ENCODE measurements at regions not wholly inside any gene's neighbourhood (a gene's known extent, or its start where the extent isn't known, plus 50 kb on each side); places are given as distances from the start of the nearest gene placed in this dataset.

DNA sequence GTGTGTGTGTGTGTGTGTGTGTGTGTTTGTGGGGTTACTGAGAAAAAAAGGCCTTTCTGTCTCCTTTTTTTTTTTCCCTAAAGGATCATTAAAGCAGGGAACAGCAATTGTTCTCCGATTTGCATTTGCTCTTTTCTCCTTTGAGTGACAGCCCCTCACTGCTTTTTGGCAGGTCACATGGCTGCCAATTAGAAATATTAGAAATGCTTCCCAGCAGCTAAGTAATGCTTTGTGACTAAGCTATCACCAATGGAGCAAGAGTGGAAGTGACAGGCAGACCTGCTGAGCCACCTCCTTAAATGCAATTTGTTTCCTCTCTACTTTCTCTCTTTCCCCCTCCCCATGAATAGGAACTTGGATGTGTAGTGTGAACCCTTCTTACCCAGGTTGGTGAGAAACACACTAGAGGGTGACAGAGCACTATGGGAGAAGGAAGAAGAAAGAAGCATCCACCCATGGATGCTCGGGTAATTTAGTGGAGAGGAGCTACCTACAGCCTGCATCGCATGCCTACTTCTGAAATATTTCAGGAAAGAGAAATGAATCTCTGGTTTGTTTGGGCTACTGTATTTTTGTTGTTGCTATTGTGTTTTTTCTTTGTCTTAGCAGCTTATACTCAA, 165.2 kb upstream of the PDZRN3 start:
- H3K4me1 Mint-ChIP-seq = no peaks in the 10 kb centered on the region
- H3K27me3 Mint-ChIP-seq = no peaks in the 10 kb centered on the region
- WGBS (ENCODE audit: insufficient coverage) = no CpG with 5 or more reads among the region's 3 CpGs
- Histone ChIP-seq H3K27me3 (replicated peaks in 1 of 2; ENCODE audit: control insufficient read depth in 2 of 2, extremely low read depth in 1 of 2, insufficient read depth in 2 of 2, low read length in 1 of 2) (no peaks in the 10 kb centered on the region), H3K36me3 (ENCODE audit: control insufficient read depth in 2 of 2, extremely low read depth in 1 of 2, insufficient read depth in 1 of 2, low read length in 1 of 2) (no peaks in the 10 kb centered on the region), H3K4me1 (ENCODE audit: control insufficient read depth in 1 of 2, extremely low read depth in 1 of 2, insufficient read depth in 2 of 2, low read length in 2 of 2) (no peaks in the 10 kb centered on the region), H3K27ac (ENCODE audit: low read length) (no peak overlapping the region), H3K9me3 (no peaks in the 10 kb centered on the region), H3K4me3 (ENCODE audit: control insufficient read depth in 1 of 2, extremely low read depth in 1 of 2, low read length in 1 of 2) (no peak overlapping the region)
- no peak overlapping the region for H3K4me3 Mint-ChIP-seq
- H3K27ac Mint-ChIP-seq = no peak overlapping the region
- no peak for ATAC-seq (replicated peaks in 1 of 4)
- POLR2A ChIA-PET = no interaction called here
- CTCF ChIA-PET = interaction anchor here in 1 of 2 donors (0.7 kb wide), 1 partner anchor 61 kb away, joined by 3 read pairs; no protein-coding TSS in a partner anchor
- no peak for DNase-seq
- peaks cover 2 to 7% (median 7%) of the 10 kb centered on the region in 3 donors for H3K9me3 Mint-ChIP-seq
- H3K36me3 Mint-ChIP-seq = no peaks in the 10 kb centered on the region

DNA sequence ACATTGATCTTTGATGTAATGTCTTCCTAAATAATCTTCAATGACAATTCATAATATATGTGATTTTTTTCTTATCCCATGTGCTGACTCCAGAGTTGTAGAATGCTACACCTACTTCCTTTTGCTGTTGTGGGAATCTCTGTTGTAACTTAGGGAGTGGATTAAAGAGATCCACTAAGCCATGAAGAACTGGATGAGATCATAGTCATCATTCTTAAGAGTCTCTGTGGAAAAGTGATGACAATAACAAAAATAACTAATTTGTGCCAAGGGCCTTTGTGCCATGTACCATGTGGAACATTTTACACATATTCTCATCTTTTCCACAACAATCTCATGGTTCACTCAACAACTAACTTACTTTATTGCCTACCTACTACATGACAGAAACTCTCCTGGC, 162.9 kb upstream of the PDZRN3 start:
- POLR2A ChIA-PET = no interaction called here
- peaks cover 6 to 11% (median 7%) of the 10 kb centered on the region in 3 donors for H3K9me3 Mint-ChIP-seq
- no peaks in the 10 kb centered on the region for H3K36me3 Mint-ChIP-seq
- Histone ChIP-seq H3K4me3 (ENCODE audit: control insufficient read depth in 1 of 2, extremely low read depth in 1 of 2, low read length in 1 of 2) (no peak overlapping the region), H3K27ac (ENCODE audit: low read length) (no peak overlapping the region), H3K4me1 (ENCODE audit: control insufficient read depth in 1 of 2, extremely low read depth in 1 of 2, insufficient read depth in 2 of 2, low read length in 2 of 2) (no peaks in the 10 kb centered on the region), H3K36me3 (ENCODE audit: control insufficient read depth in 2 of 2, extremely low read depth in 1 of 2, insufficient read depth in 1 of 2, low read length in 1 of 2) (no peaks in the 10 kb centered on the region), H3K9me3 (no peaks in the 10 kb centered on the region), H3K27me3 (replicated peaks in 1 of 2; ENCODE audit: control insufficient read depth in 2 of 2, extremely low read depth in 1 of 2, insufficient read depth in 2 of 2, low read length in 1 of 2) (no peaks in the 10 kb centered on the region)
- no peak overlapping the region for H3K4me3 Mint-ChIP-seq
- DNase-seq (no peak), ATAC-seq (replicated peaks in 1 of 4) (no peak)
- H3K27ac Mint-ChIP-seq = no peak overlapping the region
- no peaks in the 10 kb centered on the region for H3K4me1 Mint-ChIP-seq
- H3K27me3 Mint-ChIP-seq = no peaks in the 10 kb centered on the region
- CTCF ChIA-PET = no interaction called here

- Histone ChIP-seq H3K4me1 (ENCODE audit: control insufficient read depth in 1 of 2, extremely low read depth in 1 of 2, insufficient read depth in 2 of 2, low read length in 2 of 2) (no peaks in the 10 kb centered on the region), H3K9me3 (no peaks in the 10 kb centered on the region), H3K27ac (ENCODE audit: low read length) (no peak overlapping the region), H3K36me3 (ENCODE audit: control insufficient read depth in 2 of 2, extremely low read depth in 1 of 2, insufficient read depth in 1 of 2, low read length in 1 of 2) (no peaks in the 10 kb centered on the region), H3K4me3 (ENCODE audit: control insufficient read depth in 1 of 2, extremely low read depth in 1 of 2, low read length in 1 of 2) (no peak overlapping the region), H3K27me3 (replicated peaks in 1 of 2; ENCODE audit: control insufficient read depth in 2 of 2, extremely low read depth in 1 of 2, insufficient read depth in 2 of 2, low read length in 1 of 2) (no peaks in the 10 kb centered on the region)
- CTCF ChIA-PET = no interaction called here
- DNase-seq = no peak
- ATAC-seq (replicated peaks in 1 of 4) = no peak
- no peaks in the 10 kb centered on the region for H3K27me3 Mint-ChIP-seq
- H3K4me1 Mint-ChIP-seq = no peaks in the 10 kb centered on the region
- no peaks in the 10 kb centered on the region for H3K36me3 Mint-ChIP-seq
- H3K9me3 Mint-ChIP-seq = peaks cover 6 to 14% (median 6%) of the 10 kb centered on the region in 3 donors
- H3K27ac Mint-ChIP-seq = no peak overlapping the region
- no CpG with 5 or more reads among the region's 1 CpG for WGBS (ENCODE audit: insufficient coverage)
- POLR2A ChIA-PET = no interaction called here
- H3K4me3 Mint-ChIP-seq = no peak overlapping the region
Observed at GRCh38 chr3:73786998-73787397, 162.3 kb upstream of the PDZRN3 start.

- no peak for DNase-seq
- no peak for ATAC-seq (replicated peaks in 1 of 4)
- H3K27ac Mint-ChIP-seq = no peak overlapping the region
- CTCF ChIA-PET = no interaction called here
- no CpG with 5 or more reads among the region's 1 CpG for WGBS (ENCODE audit: insufficient coverage)
- H3K27me3 Mint-ChIP-seq = no peaks in the 10 kb centered on the region
- H3K36me3 ChIP-seq (ENCODE audit: control insufficient read depth in 2 of 2, extremely low read depth in 1 of 2, insufficient read depth in 1 of 2, low read length in 1 of 2) = no peaks in the 10 kb centered on the region
- no peaks in the 10 kb centered on the region for H3K36me3 Mint-ChIP-seq
- POLR2A ChIA-PET = no interaction called here
- H3K4me3 ChIP-seq (ENCODE audit: control insufficient read depth in 1 of 2, extremely low read depth in 1 of 2, low read length in 1 of 2) = no peak overlapping the region
- H3K4me3 Mint-ChIP-seq = no peak overlapping the region
- H3K27me3 ChIP-seq (replicated peaks in 1 of 2; ENCODE audit: control insufficient read depth in 2 of 2, extremely low read depth in 1 of 2, insufficient read depth in 2 of 2, low read length in 1 of 2) = no peaks in the 10 kb centered on the region
- H3K9me3 ChIP-seq = no peaks in the 10 kb centered on the region
- no peak overlapping the region for H3K27ac ChIP-seq (ENCODE audit: low read length)
- peaks cover 6 to 14% (median 6%) of the 10 kb centered on the region in 3 donors for H3K9me3 Mint-ChIP-seq
- no peaks in the 10 kb centered on the region for H3K4me1 ChIP-seq (ENCODE audit: control insufficient read depth in 1 of 2, extremely low read depth in 1 of 2, insufficient read depth in 2 of 2, low read length in 2 of 2)
- H3K4me1 Mint-ChIP-seq = no peaks in the 10 kb centered on the region
Observed at GRCh38 chr3:73786321-73786807, 161.6 kb upstream of the PDZRN3 start.

DNA sequence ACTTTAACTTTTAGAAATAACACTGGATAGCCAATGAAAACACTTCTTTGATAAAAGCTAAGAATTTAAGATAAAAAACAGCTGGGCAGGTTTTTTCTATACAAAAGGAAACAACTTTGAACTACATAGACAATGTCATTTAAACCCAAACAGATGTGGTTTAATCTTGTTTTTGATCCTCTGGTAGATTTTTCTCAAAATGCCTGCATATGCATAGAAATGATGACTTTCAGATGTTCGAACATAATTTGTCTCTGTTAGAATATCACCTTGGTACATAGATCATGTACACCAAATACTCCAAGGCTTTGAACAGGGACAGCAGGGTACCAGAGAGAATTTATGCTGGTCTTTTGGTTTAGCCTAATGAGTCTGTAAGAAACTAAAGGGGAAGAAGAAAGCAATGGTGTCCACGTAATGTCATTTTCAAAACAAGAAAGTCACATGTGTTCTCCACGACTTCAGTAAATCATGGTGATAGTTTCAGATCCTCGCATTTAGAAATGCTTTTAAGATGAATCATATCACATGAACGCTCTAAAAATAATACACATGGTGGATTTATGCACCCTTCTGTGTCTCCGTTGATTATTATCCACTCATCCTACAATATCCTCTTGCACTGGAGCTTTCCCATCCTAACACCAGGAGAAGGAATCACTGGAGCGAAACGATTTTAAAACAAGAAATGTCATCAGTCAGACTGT, 160.1 kb upstream of the PDZRN3 start:
- POLR2A ChIA-PET = no interaction called here
- no peaks in the 10 kb centered on the region for H3K4me1 ChIP-seq (ENCODE audit: control insufficient read depth in 1 of 2, extremely low read depth in 1 of 2, insufficient read depth in 2 of 2, low read length in 2 of 2)

DNA sequence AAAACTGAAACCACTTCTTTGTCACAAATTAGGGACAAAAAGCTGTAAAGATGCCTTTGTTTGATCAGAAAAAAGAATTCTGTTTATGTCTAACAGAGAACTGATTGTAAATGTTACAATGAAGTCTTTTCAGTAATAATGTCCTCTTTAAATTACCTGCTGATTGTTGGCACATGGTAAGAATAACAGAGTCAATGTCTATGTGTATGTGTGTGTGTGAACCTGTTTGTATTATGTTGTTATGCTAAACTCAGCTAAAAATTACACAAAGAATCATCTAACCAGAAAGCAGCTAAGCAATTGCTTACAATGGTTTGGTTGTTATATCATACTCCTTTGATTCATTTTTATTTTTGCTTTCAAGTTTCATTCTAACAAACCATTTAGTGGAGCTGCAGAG, 159.1 kb upstream of the PDZRN3 start:
- Histone ChIP-seq H3K9me3 (no peaks in the 10 kb centered on the region), H3K27ac (ENCODE audit: low read length) (no peak overlapping the region), H3K27me3 (replicated peaks in 1 of 2; ENCODE audit: control insufficient read depth in 2 of 2, extremely low read depth in 1 of 2, insufficient read depth in 2 of 2, low read length in 1 of 2) (no peaks in the 10 kb centered on the region), H3K4me3 (ENCODE audit: control insufficient read depth in 1 of 2, extremely low read depth in 1 of 2, low read length in 1 of 2) (no peak overlapping the region), H3K4me1 (ENCODE audit: control insufficient read depth in 1 of 2, extremely low read depth in 1 of 2, insufficient read depth in 2 of 2, low read length in 2 of 2) (no peaks in the 10 kb centered on the region), H3K36me3 (ENCODE audit: control insufficient read depth in 2 of 2, extremely low read depth in 1 of 2, insufficient read depth in 1 of 2, low read length in 1 of 2) (no peaks in the 10 kb centered on the region)
- ChIA-PET CTCF (no interaction called here), POLR2A (no interaction called here)
- no peaks in the 10 kb centered on the region for H3K4me1 Mint-ChIP-seq
- no peaks in the 10 kb centered on the region for H3K36me3 Mint-ChIP-seq
- no peak overlapping the region for H3K4me3 Mint-ChIP-seq
- peaks cover 3 to 21% (median 9%) of the 10 kb centered on the region in 3 donors for H3K9me3 Mint-ChIP-seq
- DNase-seq = no peak
- no peaks in the 10 kb centered on the region for H3K27me3 Mint-ChIP-seq
- no peak for ATAC-seq (replicated peaks in 1 of 4)
- no peak overlapping the region for H3K27ac Mint-ChIP-seq

More for the DNA sequence above, 160.1 kb upstream of the PDZRN3 start:
- CTCF ChIA-PET = no interaction called here
- ATAC-seq (replicated peaks in 1 of 4) (no peak), DNase-seq (no peak)
- Histone ChIP-seq H3K27ac (ENCODE audit: low read length) (no peak overlapping the region), H3K27me3 (replicated peaks in 1 of 2; ENCODE audit: control insufficient read depth in 2 of 2, extremely low read depth in 1 of 2, insufficient read depth in 2 of 2, low read length in 1 of 2) (no peaks in the 10 kb centered on the region), H3K36me3 (ENCODE audit: control insufficient read depth in 2 of 2, extremely low read depth in 1 of 2, insufficient read depth in 1 of 2, low read length in 1 of 2) (no peaks in the 10 kb centered on the region), H3K4me3 (ENCODE audit: control insufficient read depth in 1 of 2, extremely low read depth in 1 of 2, low read length in 1 of 2) (no peak overlapping the region), H3K9me3 (no peaks in the 10 kb centered on the region)
- Mint-ChIP-seq H3K27me3 (no peaks in the 10 kb centered on the region), H3K4me1 (no peaks in the 10 kb centered on the region), H3K4me3 (no peak overlapping the region), H3K36me3 (no peaks in the 10 kb centered on the region), H3K27ac (no peak overlapping the region), H3K9me3 (peaks cover 6 to 17% (median 6%) of the 10 kb centered on the region in 3 donors)
- 94% methylated on average over 3 of the region's 8 CpGs for WGBS (ENCODE audit: insufficient coverage)
